NCI-H69 (cell line): ENCODE measurements at regions not wholly inside any gene's neighbourhood (a gene's known extent, or its start where the extent isn't known, plus 50 kb on each side); places are given as distances from the start of the nearest gene placed in this dataset.

ENCODE experiments used
- DNase-seq: peaks from one replicate; lab custom pipeline; 2025; lab: John Stamatoyannopoulos, UW

DNA sequence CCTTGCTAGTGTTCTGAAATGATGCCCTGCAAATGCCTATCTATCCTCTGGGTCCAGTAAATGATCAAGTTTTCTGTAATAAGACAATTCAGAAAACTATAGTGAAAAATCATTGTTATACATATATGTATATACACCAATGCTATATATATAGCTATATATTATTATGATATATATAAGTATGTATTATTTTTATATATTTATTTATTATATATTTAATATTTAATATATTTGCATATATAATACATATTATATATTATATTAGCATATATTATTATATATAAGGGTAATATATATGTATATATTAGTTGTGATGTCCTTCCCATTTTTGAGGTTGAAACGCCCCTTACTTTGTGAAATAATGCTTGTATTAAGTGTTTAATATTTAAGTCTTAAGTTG is 181.4 kb upstream of the CACNA2D1 start:
- no peak for DNase-seq

- no peak for DNase-seq
Measured at GRCh38 chr7:82624337-82624736, 180.8 kb upstream of the CACNA2D1 start.

- DNase-seq: no peak
Measured at GRCh38 chr7:82623812-82624211, 180.2 kb upstream of the CACNA2D1 start.

DNA sequence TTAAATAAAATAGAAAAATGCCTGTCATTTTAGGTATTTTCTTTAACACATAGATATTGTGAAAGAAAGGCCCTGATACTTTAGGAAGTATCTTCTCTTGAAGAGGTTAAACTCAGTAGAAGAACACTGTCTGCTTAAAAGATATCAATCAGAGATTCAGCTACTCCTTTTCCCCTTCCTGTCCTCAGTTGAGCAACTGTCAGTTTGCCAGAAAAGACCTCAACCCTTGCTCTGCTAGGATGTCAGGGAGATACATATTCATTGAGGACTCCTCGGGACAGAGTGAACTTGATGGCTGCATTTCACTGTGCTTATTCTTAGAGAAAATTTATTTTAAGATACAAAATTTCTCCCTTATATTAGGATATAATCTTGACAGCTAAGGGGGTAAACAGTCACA is 173.6 kb upstream of the CACNA2D1 start:
- no peak for DNase-seq

GRCh38 chr7:82616059-82616728 is 172.6 kb upstream of the CACNA2D1 start:
- DNase-seq: peak; percentile 65

GRCh38 chr7:82615527-82615926 is 171.9 kb upstream of the CACNA2D1 start:
- DNase-seq: peak; percentile 22

DNA sequence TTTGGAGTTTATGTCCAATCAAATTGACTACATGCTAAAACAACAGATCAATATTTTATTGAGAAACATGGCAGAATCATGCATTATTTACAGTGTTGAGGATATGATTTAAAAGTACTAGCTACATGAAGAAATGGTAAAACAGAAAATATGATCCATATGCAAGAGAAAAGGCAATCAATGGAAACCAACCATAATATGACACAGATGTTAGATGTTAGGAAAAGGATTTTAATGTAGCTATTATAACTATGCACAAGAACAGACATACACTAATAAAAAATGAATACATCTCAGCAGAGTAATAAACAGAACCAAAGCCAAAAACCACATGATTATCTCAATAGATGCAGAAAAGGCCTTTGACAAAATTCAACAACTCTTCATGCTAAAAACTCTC is 166.2 kb upstream of the CACNA2D1 start:
- DNase-seq: no peak

DNA sequence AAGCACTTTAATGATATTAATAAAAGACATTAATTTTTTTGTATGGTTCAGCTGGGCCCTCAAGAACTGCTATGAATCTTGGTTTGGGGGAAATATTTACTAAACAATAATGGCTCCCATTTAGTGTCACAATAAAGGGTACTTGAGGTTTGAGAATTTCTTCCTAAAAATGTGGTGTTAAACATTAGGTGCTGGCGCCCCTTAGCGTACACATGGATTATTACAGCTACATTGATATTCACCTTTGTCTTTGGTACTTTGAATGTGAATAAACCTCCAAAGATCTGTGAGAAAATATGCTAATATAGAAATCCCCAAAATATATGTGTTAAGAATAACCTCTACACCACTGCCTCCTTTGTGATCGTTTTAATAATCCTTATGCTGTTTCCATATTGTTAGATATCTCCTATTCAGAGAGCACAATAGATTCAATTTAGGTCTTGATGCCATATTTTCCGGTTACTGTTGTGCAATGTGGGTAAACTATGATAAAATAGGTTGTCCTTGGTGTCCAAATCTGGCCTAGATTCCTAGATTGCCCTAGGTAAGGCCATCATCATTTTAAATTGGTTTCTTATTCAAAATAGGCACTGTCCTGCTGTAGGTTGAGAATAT is 161.8 kb upstream of the CACNA2D1 start:
- peak; percentile 84 for DNase-seq

- no peak for DNase-seq
Measured at GRCh38 chr7:82602066-82602465, 158.5 kb upstream of the CACNA2D1 start.

- peak; percentile 82 for DNase-seq
Measured at GRCh38 chr7:82600531-82600930, 157.0 kb upstream of the CACNA2D1 start.

GRCh38 chr7:82599895-82600294 is 156.3 kb upstream of the CACNA2D1 start:
- DNase-seq: peak; percentile 40

DNA sequence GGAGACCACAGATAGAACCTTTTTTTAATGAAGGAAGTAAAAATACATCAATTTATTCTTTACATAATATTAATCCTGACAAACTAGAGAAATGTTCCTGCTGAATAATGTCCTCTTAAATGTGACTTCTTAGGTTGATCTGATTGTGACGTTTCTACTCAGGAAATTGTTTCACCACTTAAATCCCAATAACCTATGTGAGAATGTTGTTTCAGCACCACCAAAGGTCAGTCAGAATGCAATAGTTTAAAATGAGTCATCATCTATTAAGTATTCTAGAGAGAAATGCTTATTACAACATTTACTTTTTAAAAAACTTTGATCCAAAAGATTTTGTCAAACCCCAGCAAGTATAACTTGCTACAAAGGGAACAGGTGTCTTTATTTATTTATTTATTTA is 155.4 kb upstream of the CACNA2D1 start:
- no peak for DNase-seq

DNA sequence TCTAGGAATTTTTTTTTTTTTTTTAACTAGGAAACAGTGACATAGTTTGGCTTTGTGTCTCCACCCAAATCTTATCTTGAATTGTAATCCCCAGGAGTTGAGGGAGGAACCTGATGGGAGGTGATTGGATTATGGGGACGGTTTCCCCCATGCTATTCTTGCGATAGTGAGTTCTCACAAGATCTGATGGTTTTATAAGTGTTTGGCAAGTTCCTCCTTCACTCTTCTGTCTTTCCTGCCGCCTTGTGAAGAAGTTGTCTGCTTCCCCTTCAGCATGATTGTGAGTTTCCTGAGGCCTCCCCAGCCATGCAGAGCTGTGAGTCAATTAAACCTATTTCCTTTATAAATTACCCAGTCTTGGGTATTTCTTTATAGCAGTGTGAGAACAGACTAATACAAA is 152.2 kb upstream of the CACNA2D1 start:
- DNase-seq: peak; percentile 55

GRCh38 chr7:82595176-82595575 is 151.6 kb upstream of the CACNA2D1 start:
- peak; percentile 91 for DNase-seq

DNA sequence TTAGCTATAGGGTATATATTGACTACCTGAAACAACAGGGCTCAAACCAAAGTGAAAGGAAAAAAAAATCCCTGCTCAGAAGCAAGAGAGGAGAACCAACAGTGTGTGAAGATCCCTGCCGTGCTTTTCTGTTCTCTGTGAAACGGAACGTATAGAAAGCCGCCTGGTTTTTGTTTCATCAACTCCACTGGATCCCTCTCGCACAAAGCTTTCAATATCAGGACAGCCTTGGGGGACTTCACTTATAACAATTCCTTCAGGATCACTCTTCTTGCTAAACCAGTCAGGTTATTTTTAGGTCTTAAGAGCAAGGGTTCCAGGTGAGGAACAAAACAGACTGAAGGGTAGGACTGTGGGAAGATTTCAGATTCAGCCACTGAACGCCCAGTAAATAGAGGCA is 151.1 kb upstream of the CACNA2D1 start:
- peak; percentile 97 for DNase-seq

GRCh38 chr7:82593780-82594179 is 150.2 kb upstream of the CACNA2D1 start:
- peak; percentile 95 for DNase-seq

GRCh38 chr7:82592416-82592815 is 148.8 kb upstream of the CACNA2D1 start:
- no peak for DNase-seq

- no peak for DNase-seq
Measured at GRCh38 chr7:82579047-82579446, 135.5 kb upstream of the CACNA2D1 start.

DNA sequence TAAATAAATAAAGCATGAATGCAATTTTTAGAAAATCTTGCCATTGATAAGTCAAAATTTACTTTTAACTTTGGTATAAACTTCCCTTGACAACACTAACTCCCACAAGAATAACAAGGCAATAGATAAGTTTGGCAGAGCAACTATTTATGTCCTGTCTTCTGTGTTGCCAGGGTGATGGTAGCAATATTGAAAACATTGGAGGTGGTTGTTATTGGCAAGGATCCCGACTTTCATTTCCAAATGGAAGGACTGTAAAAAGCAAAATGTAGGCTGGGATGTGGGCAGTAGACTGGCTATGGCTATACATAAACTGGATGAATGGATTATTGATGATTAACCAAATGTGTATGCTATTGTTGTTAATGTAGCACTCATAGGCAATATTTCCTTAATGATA is 134.9 kb upstream of the CACNA2D1 start:
- DNase-seq: peak; percentile 22

DNA sequence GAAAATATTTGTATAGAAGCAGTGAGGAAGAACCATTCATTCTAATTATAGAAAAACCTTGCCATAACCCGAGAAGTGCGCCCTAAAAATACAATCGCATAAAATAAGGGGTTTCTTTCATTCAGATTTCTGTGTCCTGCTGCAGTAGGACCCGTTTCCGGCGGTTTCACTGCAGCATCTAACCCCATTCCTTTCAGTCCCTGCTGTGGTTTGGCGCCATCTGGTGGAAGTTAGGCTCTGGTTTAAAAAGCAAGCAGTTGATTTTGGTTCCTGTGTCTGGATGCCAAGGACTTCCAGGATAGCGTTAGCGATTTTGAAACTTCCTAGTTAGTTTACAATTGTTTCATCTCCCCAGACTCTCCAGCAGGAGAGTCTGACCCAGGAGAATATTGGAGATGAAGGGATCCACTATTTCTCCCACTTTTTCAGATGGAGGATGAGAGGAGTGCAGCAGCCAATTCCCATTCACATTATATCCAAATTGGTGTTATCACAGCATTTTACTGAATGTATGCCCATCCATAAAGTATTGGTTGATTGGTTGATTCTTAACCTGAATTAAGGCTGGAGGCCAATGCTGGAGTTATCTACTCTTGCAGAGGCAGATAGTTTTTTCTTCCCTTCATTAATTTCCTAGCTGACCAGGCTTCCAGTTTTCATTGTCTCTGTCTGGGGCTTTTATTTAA is 128.8 kb upstream of the CACNA2D1 start:
- DNase-seq: peak; percentile 98

- DNase-seq: peak; percentile 37
Measured at GRCh38 chr7:82571047-82571446, 127.5 kb upstream of the CACNA2D1 start.

- peak; percentile 36 for DNase-seq
Measured at GRCh38 chr7:82567841-82568240, 124.3 kb upstream of the CACNA2D1 start.

- DNase-seq: peak; percentile 22
Measured at GRCh38 chr7:82567356-82567755, 123.8 kb upstream of the CACNA2D1 start.
